ENCODE measurements at regions not wholly inside any gene's neighbourhood (a gene's known extent, or its start where the extent isn't known, plus 50 kb on each side); places are given as distances from the start of the nearest gene placed in this dataset.

GRCh38 chr6:109221543-109222195 lies 126.4 kb downstream of the CEP57L1 start:
- no peak for ATAC-seq (ENCODE audit: low read depth)
- TF ChIP-seq CTCF (IDR thresholded peaks at IDR 0.05; ENCODE audit: poor library complexity, severe bottlenecking) = no peak
- DNase-seq (ENCODE audit: low spot score) = no peak
- no peak overlapping the region for H3K27ac ChIP-seq (ENCODE audit: poor library complexity, severe bottlenecking)
- no peaks in the 10 kb centered on the region for H3K9me3 ChIP-seq (ENCODE audit: severe bottlenecking)
- no peak overlapping the region for H3K4me3 ChIP-seq (ENCODE audit: severe bottlenecking)
- no peaks in the 10 kb centered on the region for H3K36me3 ChIP-seq (ENCODE audit: low read depth)
- no peaks in the 10 kb centered on the region for H3K4me1 ChIP-seq (ENCODE audit: insufficient read depth, poor library complexity, severe bottlenecking)
- no peaks in the 10 kb centered on the region for H3K27me3 ChIP-seq (ENCODE audit: insufficient read depth, poor library complexity, severe bottlenecking)

Measured in RWPE2 (cell line).